ENCODE measurements at regions not wholly inside any gene's neighbourhood (a gene's known extent, or its start where the extent isn't known, plus 50 kb on each side); places are given as distances from the start of the nearest gene placed in this dataset.

DNA sequence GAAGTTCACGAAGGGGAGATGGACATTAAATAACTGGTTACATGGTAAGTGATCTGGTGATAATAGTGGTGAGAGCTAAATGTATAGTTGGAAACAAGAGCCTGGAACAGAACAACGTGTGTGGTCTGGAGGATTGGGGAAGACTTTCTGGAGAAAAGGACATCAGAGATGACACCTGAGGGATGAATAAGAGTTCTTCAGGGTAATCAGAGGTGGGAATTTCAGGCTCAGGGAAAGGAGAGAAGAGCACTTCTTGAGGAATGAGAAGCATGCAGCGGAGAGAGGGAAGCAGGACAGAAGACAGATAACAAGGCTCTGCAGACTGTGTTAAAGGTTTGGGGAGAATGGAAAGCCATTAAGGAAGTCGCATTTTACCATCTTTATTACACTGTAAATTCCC is 450.7 kb downstream of the TNS1 start:
- no peaks in the 10 kb centered on the region for H4K20me1 ChIP-seq (ENCODE audit: control insufficient read depth, extremely low read depth, insufficient read depth, low read length)
- H3K4me3 ChIP-seq (ENCODE audit: control insufficient read depth in 2 of 3, extremely low read depth in 1 of 3, insufficient read depth in 2 of 3, low read depth in 1 of 3, low read length in 3 of 3) = no peak overlapping the region
- DNase-seq (ENCODE audit: low read depth, low spot score) (no peak), FAIRE-seq (no peak)
- no peak overlapping the region for H2AFZ ChIP-seq (ENCODE audit: control insufficient read depth, low read length)
- dilution Hi-C loops (cut with MboI; ENCODE audit: extremely low pct_ligation_motif_present, low sequenced_read_pairs) = no loop called here
- no peaks in the 10 kb centered on the region for H3K79me2 ChIP-seq (ENCODE audit: control insufficient read depth, insufficient read depth, low read length)
- H3K27me3 ChIP-seq (ENCODE audit: control insufficient read depth, extremely low read depth, insufficient read depth, low read length) = peaks cover 5% of the 10 kb centered on the region
- no peak overlapping the region for H3K9ac ChIP-seq (ENCODE audit: control insufficient read depth, extremely low read depth, insufficient read depth, low read length)
- H3K4me2 ChIP-seq (ENCODE audit: control insufficient read depth, extremely low read depth, insufficient read depth, low read depth, low read length) = no peak overlapping the region
- H3K9me3 ChIP-seq (ENCODE audit: control insufficient read depth, low read depth, low read length) = no peaks in the 10 kb centered on the region
- no peaks in the 10 kb centered on the region for H3K9me1 ChIP-seq (ENCODE audit: control insufficient read depth, extremely low read depth, insufficient read depth, low read length)
- no peak for TF ChIP-seq EZH2 (IDR thresholded peaks at IDR 0.05; ENCODE audit: low read length)
- TF ChIP-seq, protein P1, sequence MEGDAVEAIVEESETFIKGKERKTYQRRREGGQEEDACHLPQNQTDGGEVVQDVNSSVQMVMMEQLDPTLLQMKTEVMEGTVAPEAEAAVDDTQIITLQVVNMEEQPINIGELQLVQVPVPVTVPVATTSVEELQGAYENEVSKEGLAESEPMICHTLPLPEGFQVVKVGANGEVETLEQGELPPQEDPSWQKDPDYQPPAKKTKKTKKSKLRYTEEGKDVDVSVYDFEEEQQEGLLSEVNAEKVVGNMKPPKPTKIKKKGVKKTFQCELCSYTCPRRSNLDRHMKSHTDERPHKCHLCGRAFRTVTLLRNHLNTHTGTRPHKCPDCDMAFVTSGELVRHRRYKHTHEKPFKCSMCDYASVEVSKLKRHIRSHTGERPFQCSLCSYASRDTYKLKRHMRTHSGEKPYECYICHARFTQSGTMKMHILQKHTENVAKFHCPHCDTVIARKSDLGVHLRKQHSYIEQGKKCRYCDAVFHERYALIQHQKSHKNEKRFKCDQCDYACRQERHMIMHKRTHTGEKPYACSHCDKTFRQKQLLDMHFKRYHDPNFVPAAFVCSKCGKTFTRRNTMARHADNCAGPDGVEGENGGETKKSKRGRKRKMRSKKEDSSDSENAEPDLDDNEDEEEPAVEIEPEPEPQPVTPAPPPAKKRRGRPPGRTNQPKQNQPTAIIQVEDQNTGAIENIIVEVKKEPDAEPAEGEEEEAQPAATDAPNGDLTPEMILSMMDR (optimal IDR thresholded peaks at IDR 0.05 in 1 of 3, IDR thresholded peaks at IDR 0.05 in 1 of 3, conservative IDR thresholded peaks at IDR 0.05 in 1 of 3; ENCODE audit: extremely low read depth in 1 of 3, insufficient read depth in 2 of 3, low read length in 3 of 3) = no peak
- H3K27ac ChIP-seq (ENCODE audit: control insufficient read depth, insufficient read depth, low read length) = no peak overlapping the region
- no peaks in the 10 kb centered on the region for H3K36me3 ChIP-seq (ENCODE audit: control insufficient read depth in 2 of 2, extremely low read depth in 1 of 2, insufficient read depth in 2 of 2, low read length in 2 of 2)
- H3K4me1 ChIP-seq (ENCODE audit: control insufficient read depth, extremely low read depth, insufficient read depth, low read length) = no peaks in the 10 kb centered on the region

DNA sequence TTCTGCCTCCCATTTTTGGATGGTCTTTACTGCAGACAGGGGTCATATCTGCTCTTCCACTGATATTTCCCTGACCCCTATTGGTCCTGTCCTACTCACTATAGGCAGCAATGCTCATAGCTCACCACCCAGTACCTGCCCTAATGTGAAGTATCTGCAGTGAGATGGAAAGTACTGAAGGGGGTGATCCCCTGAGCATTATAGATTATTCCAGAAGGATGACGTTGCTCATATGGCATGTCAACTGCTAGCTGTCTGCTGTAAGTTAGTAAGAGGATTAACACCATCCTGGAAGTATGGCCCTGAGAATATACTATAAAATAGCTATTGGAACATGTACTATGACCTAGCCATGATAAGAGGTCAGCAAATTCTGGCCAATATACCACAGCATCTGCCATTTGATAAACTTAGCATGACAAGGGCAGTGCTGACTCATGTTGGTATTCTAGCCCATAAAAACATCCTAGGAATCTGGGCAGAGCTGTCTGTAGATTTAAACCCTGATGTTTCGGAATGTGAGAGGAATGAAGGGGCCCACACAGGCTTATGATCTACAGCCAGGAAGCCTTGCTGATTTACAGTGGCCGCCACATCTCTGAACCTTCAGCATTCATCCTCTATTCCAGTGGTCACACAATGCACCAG is 451.4 kb downstream of the TNS1 start:
- H3K27me3 ChIP-seq (ENCODE audit: control insufficient read depth, extremely low read depth, insufficient read depth, low read length) = peaks cover 5% of the 10 kb centered on the region
- dilution Hi-C loops (cut with MboI; ENCODE audit: extremely low pct_ligation_motif_present, low sequenced_read_pairs) = no loop called here
- H4K20me1 ChIP-seq (ENCODE audit: control insufficient read depth, extremely low read depth, insufficient read depth, low read length) = no peaks in the 10 kb centered on the region
- no peaks in the 10 kb centered on the region for H3K9me1 ChIP-seq (ENCODE audit: control insufficient read depth, extremely low read depth, insufficient read depth, low read length)
- no peaks in the 10 kb centered on the region for H3K79me2 ChIP-seq (ENCODE audit: control insufficient read depth, insufficient read depth, low read length)
- no peak overlapping the region for H3K4me2 ChIP-seq (ENCODE audit: control insufficient read depth, extremely low read depth, insufficient read depth, low read depth, low read length)
- DNase-seq (ENCODE audit: low read depth, low spot score) = no peak
- no peak overlapping the region for H2AFZ ChIP-seq (ENCODE audit: control insufficient read depth, low read length)
- no peak overlapping the region for H3K9ac ChIP-seq (ENCODE audit: control insufficient read depth, extremely low read depth, insufficient read depth, low read length)
- TF ChIP-seq, protein P1 (optimal IDR thresholded peaks at IDR 0.05 in 1 of 3, IDR thresholded peaks at IDR 0.05 in 1 of 3, conservative IDR thresholded peaks at IDR 0.05 in 1 of 3; ENCODE audit: extremely low read depth in 1 of 3, insufficient read depth in 2 of 3, low read length in 3 of 3) = no peak
- no peak for TF ChIP-seq EZH2 (IDR thresholded peaks at IDR 0.05; ENCODE audit: low read length)
- no peak for FAIRE-seq
- H3K27ac ChIP-seq (ENCODE audit: control insufficient read depth, insufficient read depth, low read length) = no peak overlapping the region
- H3K4me1 ChIP-seq (ENCODE audit: control insufficient read depth, extremely low read depth, insufficient read depth, low read length) = no peaks in the 10 kb centered on the region
- no peaks in the 10 kb centered on the region for H3K9me3 ChIP-seq (ENCODE audit: control insufficient read depth, low read depth, low read length)
- H3K4me3 ChIP-seq (ENCODE audit: control insufficient read depth in 2 of 3, extremely low read depth in 1 of 3, insufficient read depth in 2 of 3, low read depth in 1 of 3, low read length in 3 of 3) = no peak overlapping the region
- no peaks in the 10 kb centered on the region for H3K36me3 ChIP-seq (ENCODE audit: control insufficient read depth in 2 of 2, extremely low read depth in 1 of 2, insufficient read depth in 2 of 2, low read length in 2 of 2)

All from keratinocyte (primary cell).